ENCODE measurements at regions not wholly inside any gene's neighbourhood (a gene's known extent, or its start where the extent isn't known, plus 50 kb on each side); places are given as distances from the start of the nearest gene placed in this dataset.
"Not testable (repeated sequence)": the region's sequence is repeated elsewhere in the genome, so short reads cannot be mapped to it uniquely, and the experiment has no call there.

DNA sequence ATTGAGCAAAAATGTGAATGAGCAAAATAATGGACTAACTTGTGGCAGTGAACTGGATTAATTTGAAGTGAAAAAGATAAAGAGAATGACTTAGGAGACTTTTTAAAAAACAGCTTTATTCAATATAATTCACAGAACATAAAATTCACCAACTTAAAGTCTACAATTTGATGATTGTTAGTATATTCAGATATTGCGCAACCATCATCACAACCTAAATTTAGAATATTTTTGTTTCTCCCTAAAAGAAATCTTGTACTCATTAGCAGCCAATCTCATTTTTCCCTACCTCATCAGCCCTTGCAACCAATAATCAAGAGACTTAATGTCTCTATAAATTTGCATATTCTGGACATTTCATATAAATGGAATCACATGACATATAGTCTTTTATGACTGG, 496.5 kb downstream of the IGSF11 start:
- H3K4me3 ChIP-seq = no peak overlapping the region
- no peak overlapping the region for H3K27ac ChIP-seq
- no peak for DNase-seq
- no peaks in the 10 kb centered on the region for H3K9me3 ChIP-seq
- H3K4me1 ChIP-seq = no peaks in the 10 kb centered on the region
- TF ChIP-seq, protein P1, sequence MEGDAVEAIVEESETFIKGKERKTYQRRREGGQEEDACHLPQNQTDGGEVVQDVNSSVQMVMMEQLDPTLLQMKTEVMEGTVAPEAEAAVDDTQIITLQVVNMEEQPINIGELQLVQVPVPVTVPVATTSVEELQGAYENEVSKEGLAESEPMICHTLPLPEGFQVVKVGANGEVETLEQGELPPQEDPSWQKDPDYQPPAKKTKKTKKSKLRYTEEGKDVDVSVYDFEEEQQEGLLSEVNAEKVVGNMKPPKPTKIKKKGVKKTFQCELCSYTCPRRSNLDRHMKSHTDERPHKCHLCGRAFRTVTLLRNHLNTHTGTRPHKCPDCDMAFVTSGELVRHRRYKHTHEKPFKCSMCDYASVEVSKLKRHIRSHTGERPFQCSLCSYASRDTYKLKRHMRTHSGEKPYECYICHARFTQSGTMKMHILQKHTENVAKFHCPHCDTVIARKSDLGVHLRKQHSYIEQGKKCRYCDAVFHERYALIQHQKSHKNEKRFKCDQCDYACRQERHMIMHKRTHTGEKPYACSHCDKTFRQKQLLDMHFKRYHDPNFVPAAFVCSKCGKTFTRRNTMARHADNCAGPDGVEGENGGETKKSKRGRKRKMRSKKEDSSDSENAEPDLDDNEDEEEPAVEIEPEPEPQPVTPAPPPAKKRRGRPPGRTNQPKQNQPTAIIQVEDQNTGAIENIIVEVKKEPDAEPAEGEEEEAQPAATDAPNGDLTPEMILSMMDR (IDR thresholded peaks at IDR 0.05) = no peak
- TF ChIP-seq POLR2A (IDR thresholded peaks at IDR 0.05) (no peak), EP300 (IDR thresholded peaks at IDR 0.05) (no peak), POLR2AphosphoS5 (IDR thresholded peaks at IDR 0.05) (no peak)
- WGBS, 5 donors = 97 to 100% (median 97%) methylated on average over 1 of the region's 1 CpG
- intact Hi-C loops (cut with DNase I; ENCODE audit: low total_unique reads) = no loop called here
- H3K27me3 ChIP-seq = no peaks in the 10 kb centered on the region
- no peaks in the 10 kb centered on the region for H3K36me3 ChIP-seq

DNA sequence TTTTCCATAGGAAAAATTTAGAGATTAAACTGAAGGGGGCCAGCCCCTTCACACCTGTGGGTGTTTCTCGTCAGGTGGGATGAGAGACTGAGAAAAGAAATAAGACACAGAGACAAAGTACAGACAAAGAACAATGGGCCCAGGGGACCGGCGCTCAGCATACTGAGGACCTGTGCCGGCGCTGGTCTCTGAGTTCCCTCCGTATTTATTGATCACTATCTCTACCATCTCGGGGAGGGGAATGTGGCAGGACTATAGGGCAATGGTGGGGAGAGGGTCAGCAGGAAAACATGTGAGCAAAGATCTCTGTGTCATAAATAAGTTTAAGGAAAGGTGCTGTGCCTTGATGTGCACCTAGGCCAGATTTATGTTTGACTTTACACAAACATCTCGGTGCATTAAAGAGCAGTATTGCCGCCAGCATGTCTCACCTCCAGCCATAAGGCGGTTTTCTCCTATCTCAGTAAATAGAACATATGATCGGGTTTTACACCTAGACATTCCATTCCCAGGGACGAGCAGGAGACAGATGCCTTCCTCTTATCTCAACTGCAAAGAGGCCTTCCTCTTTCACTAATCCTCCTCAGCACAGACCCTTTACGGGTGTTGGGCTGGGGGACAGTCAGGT, 494.7 kb downstream of the IGSF11 start:
- H3K27me3 ChIP-seq; H3K4me3 ChIP-seq; DNase-seq; H3K9me3 ChIP-seq; H3K4me1 ChIP-seq; H3K27ac ChIP-seq; H3K36me3 ChIP-seq; intact Hi-C loops (cut with DNase I; ENCODE audit: low total_unique reads): not testable (repeated sequence)
- WGBS, 5 donors = 85 to 91% (median 90%) methylated on average over 13 of the region's 13 CpGs

DNA sequence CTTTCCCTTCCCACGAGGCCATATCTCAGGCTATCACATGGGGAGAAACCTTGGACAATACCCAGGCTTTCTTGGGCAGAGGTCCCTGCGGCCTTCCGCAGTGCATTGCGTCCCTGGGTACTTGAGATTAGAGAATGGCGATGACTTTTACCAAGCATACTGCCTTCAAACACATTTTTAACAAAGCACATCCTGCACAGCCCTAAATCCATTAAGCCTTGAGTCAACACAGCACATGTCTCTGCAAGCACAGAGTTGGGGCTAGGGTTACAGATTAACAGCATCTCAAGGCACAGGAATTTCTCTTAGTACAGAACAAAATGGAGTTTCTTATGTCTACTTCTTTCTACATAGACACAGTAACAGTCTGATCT, 494.2 kb downstream of the IGSF11 start:
- H3K27ac ChIP-seq; H3K9me3 ChIP-seq; H3K4me3 ChIP-seq; intact Hi-C loops (cut with DNase I; ENCODE audit: low total_unique reads); DNase-seq; H3K4me1 ChIP-seq; H3K36me3 ChIP-seq; H3K27me3 ChIP-seq: not testable (repeated sequence)
- WGBS, 5 donors = 75 to 85% (median 85%) methylated on average over 5 of the region's 5 CpGs

DNA sequence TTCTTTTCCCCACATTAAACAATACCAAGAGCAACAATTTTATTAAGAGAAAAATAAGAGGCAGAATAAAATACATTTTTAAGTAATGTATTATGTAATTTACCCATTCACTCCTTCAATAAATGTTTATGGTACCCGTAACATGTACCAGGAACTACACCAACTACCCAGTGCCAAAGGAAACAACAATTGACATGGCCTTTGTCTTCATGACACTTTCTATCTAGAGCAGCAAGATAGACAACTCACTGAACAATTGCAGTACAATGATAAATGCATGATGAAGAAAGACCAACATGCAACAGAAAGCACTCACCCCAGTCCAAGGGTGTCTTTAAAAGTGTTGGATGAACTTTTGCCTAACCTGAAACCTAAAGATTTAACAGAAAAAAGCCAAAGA, 493.8 kb downstream of the IGSF11 start:
- Histone ChIP-seq H3K4me3 (no peak overlapping the region), H3K4me1 (no peaks in the 10 kb centered on the region), H3K9me3 (no peaks in the 10 kb centered on the region), H3K27ac (no peak overlapping the region), H3K36me3 (no peaks in the 10 kb centered on the region), H3K27me3 (no peaks in the 10 kb centered on the region)
- no peak for DNase-seq
- intact Hi-C loops (cut with DNase I; ENCODE audit: low total_unique reads) = no loop called here
- WGBS, 5 donors = 78 to 91% (median 85%) methylated on average over 1 of the region's 1 CpG
- TF ChIP-seq POLR2AphosphoS5 (IDR thresholded peaks at IDR 0.05) (no peak), POLR2A (IDR thresholded peaks at IDR 0.05) (no peak), EP300 (IDR thresholded peaks at IDR 0.05) (no peak)
- TF ChIP-seq, protein P1 (IDR thresholded peaks at IDR 0.05) = no peak

DNA sequence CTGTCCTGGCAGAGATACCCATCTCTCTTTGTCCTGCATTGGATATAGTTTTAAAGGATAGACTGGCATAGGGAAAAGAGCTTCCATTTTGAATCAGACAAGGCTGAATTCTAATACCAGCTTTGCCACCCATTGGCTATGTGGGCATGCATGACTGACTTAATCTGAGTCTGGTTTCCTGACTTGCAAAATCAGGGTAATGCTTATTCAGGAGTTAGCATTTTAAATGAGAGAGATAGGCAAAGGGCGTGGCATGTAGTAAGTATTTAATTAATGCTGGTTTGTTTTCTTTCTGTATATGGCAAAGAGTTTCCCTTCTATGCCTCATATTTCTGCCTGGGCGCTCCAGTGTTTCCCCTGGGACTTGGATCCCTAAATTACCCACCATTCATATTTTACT, 492.9 kb downstream of the IGSF11 start:
- Histone ChIP-seq H3K36me3 (no peaks in the 10 kb centered on the region), H3K27me3 (no peaks in the 10 kb centered on the region), H3K4me1 (no peaks in the 10 kb centered on the region), H3K9me3 (no peaks in the 10 kb centered on the region), H3K27ac (no peak overlapping the region), H3K4me3 (no peak overlapping the region)
- TF ChIP-seq, protein P1 (IDR thresholded peaks at IDR 0.05) = no peak
- TF ChIP-seq POLR2AphosphoS5 (IDR thresholded peaks at IDR 0.05) (no peak), EP300 (IDR thresholded peaks at IDR 0.05) (no peak), POLR2A (IDR thresholded peaks at IDR 0.05) (no peak)
- 40 to 80% (median 61%) methylated on average over 2 of the region's 2 CpGs for WGBS, 5 donors
- intact Hi-C loops (cut with DNase I; ENCODE audit: low total_unique reads) = no loop called here
- no peak for DNase-seq
